ENCODE measurements at regions not wholly inside any gene's neighbourhood (a gene's known extent, or its start where the extent isn't known, plus 50 kb on each side); places are given as distances from the start of the nearest gene placed in this dataset.
"Not testable (repeated sequence)": the region's sequence is repeated elsewhere in the genome, so short reads cannot be mapped to it uniquely, and the experiment has no call there.

DNA sequence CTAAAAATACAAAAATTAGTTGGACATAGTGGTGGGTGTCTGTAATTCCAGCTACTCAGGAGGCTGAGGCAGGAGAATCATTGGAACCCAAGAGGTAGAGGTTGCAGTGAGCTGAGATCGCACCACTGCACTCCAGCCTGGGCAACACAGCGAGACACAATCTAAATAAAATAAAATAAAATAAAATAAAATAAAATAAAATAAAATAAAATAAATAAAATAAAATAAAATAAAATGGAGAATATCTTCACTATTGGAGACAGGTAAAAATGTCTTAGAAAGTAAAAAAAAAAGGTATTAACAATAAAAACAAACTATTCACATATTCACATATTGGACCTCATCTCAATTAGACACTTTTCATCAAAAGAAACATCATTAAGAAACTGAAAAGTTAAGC is 106.3 kb upstream of the PAXBP1 start:
- POLR2A ChIA-PET, CTCF ChIA-PET: not testable (repeated sequence)

DNA sequence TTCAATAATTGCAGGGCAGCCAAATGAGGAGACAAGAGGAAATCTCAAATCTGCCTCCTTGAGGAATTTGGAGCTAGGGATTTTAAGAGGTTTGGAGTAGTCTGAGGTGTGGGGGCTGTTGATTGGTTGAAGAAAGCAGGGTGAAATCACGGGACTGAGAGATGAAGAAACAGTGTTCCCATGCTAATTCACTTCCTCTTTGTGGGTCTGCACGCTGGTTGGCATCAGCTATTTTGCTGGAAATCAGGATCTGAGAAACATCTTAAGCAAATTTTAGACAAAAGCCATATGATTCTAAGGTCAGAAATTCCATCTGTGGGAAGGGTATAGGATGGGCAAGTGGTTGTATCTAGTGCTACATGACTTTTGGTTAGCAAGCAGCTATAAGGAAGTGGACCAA is 107.1 kb upstream of the PAXBP1 start:
- H3K27ac ChIP-seq (ENCODE audit: low read depth, low read length): no peak overlapping the region
- peaks cover 33% of the 10 kb centered on the region for H3K27me3 ChIP-seq (ENCODE audit: insufficient read depth, low read length)
- H3K9me2 ChIP-seq (ENCODE audit: insufficient read depth): no peaks in the 10 kb centered on the region
- ChIA-PET RAD21 (ENCODE audit: low non-redundant PET in 1 of 2, low total read pairs in 2 of 2, uncharacterized antibody in 2 of 2, unreplicated experiment in 2 of 2) (no interaction called here), POLR2A (no interaction called here), CTCF (no interaction called here)
- no peak for ATAC-seq
- H3K36me3 ChIP-seq (ENCODE audit: control insufficient read depth in 1 of 2, insufficient read depth in 2 of 2, low read length in 2 of 2): no peaks in the 10 kb centered on the region
- H3K9me3 ChIP-seq (ENCODE audit: control insufficient read depth in 1 of 2, insufficient read depth in 1 of 2, low read depth in 1 of 2, low read length in 2 of 2): no peaks in the 10 kb centered on the region
- no TSS peak for BruUV-seq (replicated peaks)
- DNase-seq (ENCODE audit: low read depth, low spot score): no peak
- H3K9ac ChIP-seq (ENCODE audit: low read length): no peak overlapping the region
- no peaks in the 10 kb centered on the region for H3K79me2 ChIP-seq (ENCODE audit: insufficient read depth, low read length)
- no peak overlapping the region for H2AFZ ChIP-seq (ENCODE audit: low read depth, low read length, poor library complexity, severe bottlenecking)
- H3K4me1 ChIP-seq (ENCODE audit: control insufficient read depth in 1 of 2, insufficient read depth in 2 of 2, low read length in 2 of 2): no peaks in the 10 kb centered on the region
- H3K4me2 ChIP-seq (ENCODE audit: low read length): no peak overlapping the region
- no peaks in the 10 kb centered on the region for H4K20me1 ChIP-seq (ENCODE audit: insufficient read depth)
- intact Hi-C loops (cut with micrococcal nuclease): no loop called here
- H3K4me3 ChIP-seq (replicated peaks in 1 of 2; ENCODE audit: low read depth in 1 of 2, low read length in 2 of 2): no peak overlapping the region
- TF ChIP-seq SIN3A (IDR thresholded peaks at IDR 0.05; ENCODE audit: low read depth) (no peak), YY1 (IDR thresholded peaks at IDR 0.05; ENCODE audit: extremely low read depth, insufficient replicate concordance, low read depth, low read length) (no peak), ZBTB33 (IDR thresholded peaks at IDR 0.05; ENCODE audit: extremely low read depth, insufficient replicate concordance, low read length) (no peak), POLR2AphosphoS5 (IDR thresholded peaks at IDR 0.05; ENCODE audit: low read depth, low read length) (no peak), ZNF274 (IDR thresholded peaks at IDR 0.05; ENCODE audit: low read depth, low read length) (no peak), SRF (IDR thresholded peaks at IDR 0.05; ENCODE audit: low read depth) (no peak), CEBPB (IDR thresholded peaks at IDR 0.05; ENCODE audit: low read depth) (no peak), CBX3 (IDR thresholded peaks at IDR 0.05; ENCODE audit: low read depth) (no peak), CTCF (IDR thresholded peaks at IDR 0.05 in 2 of 3, conservative IDR thresholded peaks at IDR 0.05 in 1 of 3; ENCODE audit: borderline replicate concordance in 1 of 3, insufficient read depth in 1 of 3, low read depth in 2 of 3, low read length in 2 of 3) (no peak), POLR2A (IDR thresholded peaks at IDR 0.05; ENCODE audit: borderline replicate concordance, extremely low read depth, insufficient read depth, insufficient read length) (no peak), ELF1 (IDR thresholded peaks at IDR 0.05; ENCODE audit: borderline replicate concordance, low read depth) (no peak), EZH2phosphoT487 (IDR thresholded peaks at IDR 0.05; ENCODE audit: borderline replicate concordance) (no peak), JUND (IDR thresholded peaks at IDR 0.05) (no peak), RAD21 (IDR thresholded peaks at IDR 0.05; ENCODE audit: low read depth) (no peak), EZH2 (IDR thresholded peaks at IDR 0.05) (no peak)
- TF ChIP-seq, protein P1, sequence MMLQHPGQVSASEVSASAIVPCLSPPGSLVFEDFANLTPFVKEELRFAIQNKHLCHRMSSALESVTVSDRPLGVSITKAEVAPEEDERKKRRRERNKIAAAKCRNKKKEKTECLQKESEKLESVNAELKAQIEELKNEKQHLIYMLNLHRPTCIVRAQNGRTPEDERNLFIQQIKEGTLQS (IDR thresholded peaks at IDR 0.05): no peak
- TF ChIP-seq, protein P2, sequence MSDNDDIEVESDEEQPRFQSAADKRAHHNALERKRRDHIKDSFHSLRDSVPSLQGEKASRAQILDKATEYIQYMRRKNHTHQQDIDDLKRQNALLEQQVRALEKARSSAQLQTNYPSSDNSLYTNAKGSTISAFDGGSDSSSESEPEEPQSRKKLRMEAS (IDR thresholded peaks at IDR 0.05): no peak

More for the DNA sequence above, 106.3 kb upstream of the PAXBP1 start:
- H3K79me2 ChIP-seq (ENCODE audit: insufficient read depth, low read length); intact Hi-C loops (cut with micrococcal nuclease); H3K4me1 ChIP-seq (ENCODE audit: control insufficient read depth in 1 of 2, insufficient read depth in 2 of 2, low read length in 2 of 2); H3K9ac ChIP-seq (ENCODE audit: low read length); H3K36me3 ChIP-seq (ENCODE audit: control insufficient read depth in 1 of 2, insufficient read depth in 2 of 2, low read length in 2 of 2); H3K4me3 ChIP-seq (replicated peaks in 1 of 2; ENCODE audit: low read depth in 1 of 2, low read length in 2 of 2); H2AFZ ChIP-seq (ENCODE audit: low read depth, low read length, poor library complexity, severe bottlenecking); H3K4me2 ChIP-seq (ENCODE audit: low read length); RAD21 ChIA-PET (ENCODE audit: low non-redundant PET in 1 of 2, low total read pairs in 2 of 2, uncharacterized antibody in 2 of 2, unreplicated experiment in 2 of 2); BruUV-seq (replicated peaks); H3K27ac ChIP-seq (ENCODE audit: low read depth, low read length); H3K9me2 ChIP-seq (ENCODE audit: insufficient read depth); H3K9me3 ChIP-seq (ENCODE audit: control insufficient read depth in 1 of 2, insufficient read depth in 1 of 2, low read depth in 1 of 2, low read length in 2 of 2); ATAC-seq; H4K20me1 ChIP-seq (ENCODE audit: insufficient read depth); DNase-seq (ENCODE audit: low read depth, low spot score): not testable (repeated sequence)
- peaks cover 33% of the 10 kb centered on the region for H3K27me3 ChIP-seq (ENCODE audit: insufficient read depth, low read length)

Measured in HCT116 (cell line).